HG02759 (cell line): ENCODE measurements at regions not wholly inside any gene's neighbourhood (a gene's known extent, or its start where the extent isn't known, plus 50 kb on each side); places are given as distances from the start of the nearest gene placed in this dataset.
"Not testable (repeated sequence)": the region's sequence is repeated elsewhere in the genome, so short reads cannot be mapped to it uniquely, and the experiment has no call there.

Experiments used
- ATAC-seq: cut with Tn5 transposase; IDR thresholded peaks from one replicate; pipeline ENCODE4 v1.9.1; 2021; ENCODE audit warnings: mild to moderate bottlenecking, moderate library complexity; ENCODE audit not compliant: unreplicated experiment

DNA sequence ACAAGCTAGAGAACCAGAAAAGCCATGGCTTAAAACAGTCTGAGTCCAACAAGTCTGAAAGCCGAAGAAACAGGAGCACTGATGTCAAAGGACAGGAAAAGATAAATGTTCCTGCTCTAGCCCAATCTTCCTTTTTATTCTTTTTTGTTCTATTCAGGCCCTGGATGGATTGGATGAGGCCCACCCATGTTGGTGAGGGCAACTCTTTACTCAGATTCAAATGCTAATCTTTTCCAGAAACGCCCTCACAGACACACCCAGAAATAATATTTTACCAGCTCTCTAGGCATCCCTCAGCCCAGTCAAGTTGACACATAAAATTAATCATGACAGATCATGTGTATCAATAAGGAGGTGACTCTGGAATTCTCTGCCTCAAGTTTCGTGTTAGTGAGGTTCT lies 1002.7 kb downstream of the STPG2 start:
- ATAC-seq = no peak

GRCh38 chr4:97141332-97141731 lies 1001.9 kb downstream of the STPG2 start:
- ATAC-seq = not testable (repeated sequence)

DNA sequence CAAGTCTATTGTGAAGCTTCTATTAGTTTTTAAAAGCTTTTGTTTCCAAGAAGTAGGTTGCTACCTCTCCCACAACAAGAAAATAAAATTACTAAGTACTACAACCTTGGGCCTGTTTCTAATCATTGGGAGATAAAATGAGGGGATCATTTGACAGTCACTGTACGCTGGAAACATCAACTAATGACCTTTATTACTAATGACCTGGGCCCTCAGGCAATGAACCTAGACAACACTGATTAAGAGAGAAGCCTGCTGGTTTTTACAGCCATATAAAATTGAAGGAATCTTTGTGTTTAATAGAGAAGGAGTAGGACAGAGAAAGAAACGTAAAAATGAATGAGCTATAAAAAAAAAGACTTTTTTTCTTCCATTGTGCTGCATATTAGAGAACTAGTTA lies 1000.9 kb downstream of the STPG2 start:
- no peak for ATAC-seq

DNA sequence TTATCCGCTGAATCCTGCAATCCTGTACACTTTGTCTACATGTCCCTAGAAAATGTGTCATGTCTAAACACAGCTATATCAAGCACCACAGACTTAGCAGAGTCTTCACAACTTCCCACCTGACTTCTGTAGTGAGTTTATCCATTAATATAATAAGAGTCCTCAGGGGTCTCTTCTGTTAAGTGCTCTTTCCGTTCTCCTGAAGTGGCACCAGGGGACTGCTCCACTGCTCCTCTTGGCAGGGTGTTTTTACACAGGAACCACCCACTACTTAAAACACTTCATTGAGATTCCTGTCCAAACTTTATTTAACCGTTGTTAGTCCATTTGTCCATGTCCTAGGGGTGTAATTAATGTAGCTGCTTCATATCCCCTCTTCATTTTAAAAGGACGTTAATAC lies 1000.4 kb downstream of the STPG2 start:
- no peak for ATAC-seq

DNA sequence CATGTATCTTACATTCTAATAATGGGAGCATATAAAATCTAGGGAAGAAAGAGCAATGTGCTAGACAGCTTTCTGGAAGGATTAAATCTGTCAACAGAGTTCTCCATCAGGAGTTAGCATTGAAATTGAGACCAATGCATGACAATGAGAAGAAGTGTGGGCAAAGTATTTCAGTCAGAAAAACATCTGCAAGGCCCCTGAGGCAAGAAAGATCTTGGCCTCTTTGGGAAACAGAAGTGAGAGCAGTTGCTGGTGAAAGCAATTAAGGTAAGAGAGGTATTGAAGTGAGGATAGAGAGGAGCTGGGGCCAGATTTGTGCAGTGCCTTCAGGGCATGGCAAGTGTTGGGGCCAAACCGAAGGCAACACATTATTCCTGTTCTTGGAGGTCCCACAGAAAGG lies 999.1 kb downstream of the STPG2 start:
- ATAC-seq = no peak

GRCh38 chr4:97150966-97151365 lies 992.3 kb downstream of the STPG2 start:
- ATAC-seq = no peak

GRCh38 chr4:97152149-97152548 lies 991.1 kb downstream of the STPG2 start:
- no peak for ATAC-seq

DNA sequence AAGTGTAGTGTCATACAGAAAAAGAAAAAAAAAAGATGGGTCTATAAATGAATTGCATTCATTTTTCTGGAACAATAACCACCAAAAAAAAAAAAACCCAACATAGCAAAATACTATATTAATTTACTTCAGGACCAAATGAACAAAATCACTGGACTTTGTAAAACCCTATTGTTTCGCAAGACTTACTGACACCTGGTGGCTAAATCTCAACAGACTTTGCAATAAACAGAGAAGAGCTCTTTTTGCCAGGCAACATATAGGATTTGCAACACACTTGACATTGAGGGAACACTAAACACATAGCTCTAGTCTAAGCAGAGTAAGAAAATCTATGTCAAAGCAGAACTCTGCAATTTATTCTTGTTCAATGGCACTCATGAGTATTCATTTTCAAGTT lies 990.2 kb downstream of the STPG2 start:
- ATAC-seq = no peak

GRCh38 chr4:97159625-97160024 lies 983.7 kb downstream of the STPG2 start:
- ATAC-seq = no peak

DNA sequence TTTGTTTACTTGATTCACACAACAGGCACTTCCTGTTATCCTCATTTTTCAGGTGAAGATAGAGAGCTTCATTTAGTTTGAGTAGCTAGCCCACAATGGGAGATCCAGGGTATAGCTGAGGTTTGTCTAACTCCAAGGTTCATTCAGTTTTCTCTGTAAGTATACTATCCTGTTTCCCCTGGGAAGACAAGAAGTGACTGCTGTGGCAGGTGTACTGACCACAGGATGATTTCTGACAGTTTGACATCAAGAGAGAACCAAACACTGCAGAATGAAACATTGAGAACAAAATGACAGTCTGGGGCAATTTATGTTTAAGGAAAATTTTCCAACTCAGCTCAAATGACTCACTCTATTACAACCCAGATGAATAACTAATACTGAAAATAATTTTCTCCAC lies 958.0 kb downstream of the STPG2 start:
- no peak for ATAC-seq

- ATAC-seq = no peak
Observed at GRCh38 chr4:97197106-97197505, 946.2 kb downstream of the STPG2 start.

DNA sequence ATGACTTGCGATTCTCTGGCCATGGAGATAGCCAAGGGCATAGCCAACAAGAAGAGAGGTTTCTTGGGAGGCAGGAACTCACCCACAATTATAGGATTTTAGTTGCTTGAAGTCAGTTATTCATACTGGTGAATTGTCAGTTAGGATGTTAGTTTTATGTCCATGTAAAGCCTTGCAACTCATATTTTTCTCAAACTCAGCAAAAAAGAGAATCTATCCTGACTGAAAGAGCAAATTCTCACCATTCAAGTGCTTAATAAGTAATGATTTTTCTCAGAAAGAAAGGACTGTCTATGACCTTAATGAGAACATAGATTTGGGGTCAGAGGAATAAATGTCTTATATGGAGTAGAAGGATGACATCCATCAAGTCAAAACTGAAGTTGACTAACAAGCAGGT lies 934.5 kb downstream of the STPG2 start:
- ATAC-seq = no peak

GRCh38 chr4:97215409-97215941 lies 927.8 kb downstream of the STPG2 start:
- ATAC-seq = no peak

- ATAC-seq = no peak
Observed at GRCh38 chr4:97216046-97216445, 927.2 kb downstream of the STPG2 start.

DNA sequence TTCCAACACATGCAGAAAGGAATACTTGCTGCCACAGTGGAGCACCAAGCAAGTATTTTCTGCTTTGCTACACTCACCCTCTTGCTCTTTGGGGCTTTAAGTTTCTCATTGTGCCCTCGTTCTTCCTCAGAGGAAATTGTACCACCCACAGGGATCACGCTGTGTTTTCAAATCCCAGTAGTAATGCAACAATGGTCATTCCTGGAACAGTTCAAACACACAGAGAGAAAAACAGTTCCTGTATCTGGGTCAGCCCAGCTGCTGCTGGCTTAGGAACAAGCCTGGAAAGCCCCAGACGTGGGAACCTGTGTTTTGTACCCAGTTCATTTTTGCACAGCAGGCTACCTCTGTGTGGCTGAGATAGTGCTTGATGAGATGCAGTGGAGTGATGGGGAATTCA lies 907.8 kb downstream of the STPG2 start:
- ATAC-seq = no peak

GRCh38 chr4:97238956-97239666 lies 904.2 kb downstream of the STPG2 start:
- no peak for ATAC-seq

GRCh38 chr4:97239667-97239997 lies 903.6 kb downstream of the STPG2 start:
- ATAC-seq = no peak

DNA sequence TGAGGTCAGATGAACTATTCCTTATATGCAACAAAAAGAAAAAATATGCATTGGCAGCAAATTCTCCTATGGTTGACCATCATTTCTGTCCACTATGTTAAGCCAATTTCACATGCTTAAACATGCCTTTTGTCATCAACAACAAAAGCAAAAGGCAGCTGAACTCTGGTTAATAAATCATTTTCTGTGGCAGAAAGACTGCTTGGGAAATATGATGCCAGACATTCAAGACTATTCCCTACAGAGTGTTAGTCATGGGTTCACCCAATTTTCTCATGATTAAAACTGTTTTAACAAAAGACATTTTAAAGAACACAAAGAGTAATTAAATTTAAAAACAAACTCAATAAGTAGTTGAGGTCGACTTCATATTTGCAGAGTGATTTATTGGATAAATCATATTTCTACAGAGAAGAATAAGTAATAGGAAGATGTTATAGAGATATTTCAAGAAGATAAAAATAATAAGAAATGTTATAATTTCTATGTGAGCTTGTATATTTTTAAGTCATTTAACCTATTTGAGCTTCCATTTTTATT lies 890.6 kb downstream of the STPG2 start:
- no peak for ATAC-seq

GRCh38 chr4:97262769-97263168 lies 880.5 kb downstream of the STPG2 start:
- no peak for ATAC-seq

DNA sequence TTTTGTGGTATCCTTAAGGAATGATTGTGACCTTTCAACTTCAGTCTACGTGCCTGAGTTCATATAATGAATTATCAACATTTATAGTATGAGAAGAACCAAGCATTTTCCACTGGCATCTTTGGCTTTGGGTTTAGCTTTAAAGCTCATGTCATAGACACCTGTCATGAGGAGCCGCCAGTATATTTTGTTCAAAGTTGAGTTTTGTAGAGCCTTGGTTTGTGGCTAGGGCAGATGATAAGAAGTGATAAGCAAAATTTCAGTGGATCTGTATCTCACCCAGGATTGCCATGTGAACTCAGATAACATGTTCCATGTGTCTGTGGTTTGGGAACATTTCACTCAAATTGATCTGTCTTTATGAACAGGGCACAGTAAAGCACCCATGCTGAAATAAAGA lies 873.2 kb downstream of the STPG2 start:
- ATAC-seq = no peak

GRCh38 chr4:97279391-97279790 lies 863.9 kb downstream of the STPG2 start:
- ATAC-seq = no peak

GRCh38 chr4:97300561-97300960 lies 842.7 kb downstream of the STPG2 start:
- ATAC-seq = no peak

DNA sequence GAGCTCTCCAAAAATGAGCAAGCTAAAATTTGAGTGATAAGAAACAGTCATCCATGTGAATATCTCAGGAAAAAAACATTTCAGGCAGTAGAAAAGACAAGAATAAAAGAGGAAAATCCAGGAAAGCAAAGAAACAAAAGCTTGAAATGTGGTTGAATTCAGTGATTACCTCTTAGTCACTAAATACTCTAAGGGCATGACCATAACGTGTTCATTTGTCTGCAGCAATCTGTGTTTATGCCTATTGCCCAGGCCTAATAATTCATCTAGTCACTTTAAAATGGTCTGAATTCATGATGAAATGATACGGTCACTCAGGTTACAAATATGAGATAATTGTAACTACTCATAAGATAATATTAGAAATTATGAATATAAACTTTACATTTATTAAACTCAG lies 837.9 kb downstream of the STPG2 start:
- ATAC-seq = no peak
